ENCODE measurements at regions not wholly inside any gene's neighbourhood (a gene's known extent, or its start where the extent isn't known, plus 50 kb on each side); places are given as distances from the start of the nearest gene placed in this dataset.

- no peak for TF ChIP-seq CTCF (IDR thresholded peaks at IDR 0.05)
- ChIA-PET CTCF (no interaction called here), POLR2A (no interaction called here)
- Mint-ChIP-seq H3K4me3 (no peak overlapping the region), H3K27me3 (peaks cover 24% of the 10 kb centered on the region), H3K27ac (no peak overlapping the region), H3K9me3 (no peaks in the 10 kb centered on the region), H3K36me3 (ENCODE audit: low read depth) (no peaks in the 10 kb centered on the region), H3K4me1 (ENCODE audit: low read depth) (no peaks in the 10 kb centered on the region)
- no peaks in the 10 kb centered on the region for H3K4me1 ChIP-seq (ENCODE audit: insufficient read depth, low read length)
- no peaks in the 10 kb centered on the region for H3K36me3 ChIP-seq (ENCODE audit: insufficient read depth, low read length)
- H3K9me3 ChIP-seq (ENCODE audit: control insufficient read depth in 1 of 2, insufficient read depth in 1 of 2, low read length in 2 of 2): no peaks in the 10 kb centered on the region
- H3K27me3 ChIP-seq (ENCODE audit: control insufficient read depth in 1 of 2, insufficient read depth in 2 of 2, low read length in 2 of 2): peaks cover 7 to 10% of the 10 kb centered on the region in 2 experiments
- intact Hi-C loops (cut with DNase I, micrococcal nuclease): no loop called here
- no peak for ATAC-seq (ENCODE audit: poor library complexity)
- H3K4me3 ChIP-seq (ENCODE audit: low read length): no peak overlapping the region
- H3K27ac ChIP-seq (ENCODE audit: low read depth in 1 of 2, low read length in 2 of 2): no peak overlapping the region
- DNase-seq: no peak
These were observed 127.6 kb upstream of the CLINT1 start for GRCh38 chr5:157986431-157986990.

GRCh38 chr5:157984611-157985010 lies 125.7 kb upstream of the CLINT1 start:
- no peaks in the 10 kb centered on the region for H3K36me3 ChIP-seq (ENCODE audit: insufficient read depth, low read length)
- intact Hi-C loops (cut with DNase I, micrococcal nuclease): no loop called here
- no peak for DNase-seq
- H3K4me3 ChIP-seq (ENCODE audit: low read length): no peak overlapping the region
- ChIA-PET CTCF (no interaction called here), POLR2A (no interaction called here)
- ATAC-seq (ENCODE audit: poor library complexity): no peak
- no peaks in the 10 kb centered on the region for H3K4me1 ChIP-seq (ENCODE audit: insufficient read depth, low read length)
- no peak overlapping the region for H3K27ac ChIP-seq (ENCODE audit: low read depth in 1 of 2, low read length in 2 of 2)
- Mint-ChIP-seq H3K4me1 (ENCODE audit: low read depth) (no peaks in the 10 kb centered on the region), H3K27me3 (peaks cover 21% of the 10 kb centered on the region), H3K9me3 (no peaks in the 10 kb centered on the region), H3K27ac (no peak overlapping the region), H3K4me3 (no peak overlapping the region), H3K36me3 (ENCODE audit: low read depth) (no peaks in the 10 kb centered on the region)
- peaks cover 3 to 4% of the 10 kb centered on the region in 2 experiments for H3K27me3 ChIP-seq (ENCODE audit: control insufficient read depth in 1 of 2, insufficient read depth in 2 of 2, low read length in 2 of 2)
- H3K9me3 ChIP-seq (ENCODE audit: control insufficient read depth in 1 of 2, insufficient read depth in 1 of 2, low read length in 2 of 2): no peaks in the 10 kb centered on the region
- no peak for TF ChIP-seq CTCF (IDR thresholded peaks at IDR 0.05)

GRCh38 chr5:157983906-157984551 lies 125.1 kb upstream of the CLINT1 start:
- Mint-ChIP-seq H3K36me3 (ENCODE audit: low read depth) (no peaks in the 10 kb centered on the region), H3K9me3 (no peaks in the 10 kb centered on the region), H3K27me3 (peaks cover 15% of the 10 kb centered on the region), H3K27ac (no peak overlapping the region), H3K4me3 (no peak overlapping the region), H3K4me1 (ENCODE audit: low read depth) (no peaks in the 10 kb centered on the region)
- ATAC-seq (ENCODE audit: poor library complexity): no peak
- POLR2A ChIA-PET: no interaction called here
- no peak for DNase-seq
- Histone ChIP-seq H3K27ac (ENCODE audit: low read depth in 1 of 2, low read length in 2 of 2) (no peak overlapping the region), H3K27me3 (ENCODE audit: control insufficient read depth in 1 of 2, insufficient read depth in 2 of 2, low read length in 2 of 2) (peaks cover 0 to 1% of the 10 kb centered on the region in 2 experiments), H3K4me3 (ENCODE audit: low read length) (no peak overlapping the region), H3K9me3 (ENCODE audit: control insufficient read depth in 1 of 2, insufficient read depth in 1 of 2, low read length in 2 of 2) (no peaks in the 10 kb centered on the region), H3K4me1 (ENCODE audit: insufficient read depth, low read length) (no peaks in the 10 kb centered on the region), H3K36me3 (ENCODE audit: insufficient read depth, low read length) (no peaks in the 10 kb centered on the region)
- intact Hi-C loops (cut with DNase I, micrococcal nuclease): no loop called here
- CTCF ChIA-PET: no interaction called here
- TF ChIP-seq CTCF (IDR thresholded peaks at IDR 0.05): no peak

Measured in CD4-positive, alpha-beta T cell (primary cell).